ENCODE measurements at regions not wholly inside any gene's neighbourhood (a gene's known extent, or its start where the extent isn't known, plus 50 kb on each side); places are given as distances from the start of the nearest gene placed in this dataset.
"Not testable (repeated sequence)": the region's sequence is repeated elsewhere in the genome, so short reads cannot be mapped to it uniquely, and the experiment has no call there.

GRCh38 chr12:85394809-85395208 lies 114.8 kb downstream of the ALX1 start:
- DNase-seq (ENCODE audit: low read depth in 1 of 2, low spot score in 2 of 2): no peak
- no peak overlapping the region for H3K27ac ChIP-seq
- no peaks in the 10 kb centered on the region for H3K9me3 ChIP-seq (replicated peaks)
- H3K27me3 ChIP-seq (replicated peaks): no peaks in the 10 kb centered on the region
- H3K4me1 ChIP-seq (replicated peaks): no peaks in the 10 kb centered on the region
- no peak overlapping the region for H3K4me3 ChIP-seq
- no peaks in the 10 kb centered on the region for H3K36me3 ChIP-seq

- no peak for DNase-seq (ENCODE audit: low read depth in 1 of 2, low spot score in 2 of 2)
- H3K9me3 ChIP-seq (replicated peaks): no peaks in the 10 kb centered on the region
- H3K27me3 ChIP-seq (replicated peaks): no peaks in the 10 kb centered on the region
- H3K4me1 ChIP-seq (replicated peaks): no peaks in the 10 kb centered on the region
- no peaks in the 10 kb centered on the region for H3K36me3 ChIP-seq
- H3K4me3 ChIP-seq: no peak overlapping the region
- H3K27ac ChIP-seq: no peak overlapping the region
Observed at GRCh38 chr12:85405262-85405661, 125.2 kb downstream of the ALX1 start.

GRCh38 chr12:85405781-85406522 lies 125.9 kb downstream of the ALX1 start:
- H3K27me3 ChIP-seq (replicated peaks): no peaks in the 10 kb centered on the region
- H3K36me3 ChIP-seq: no peaks in the 10 kb centered on the region
- no peaks in the 10 kb centered on the region for H3K4me1 ChIP-seq (replicated peaks)
- no peaks in the 10 kb centered on the region for H3K9me3 ChIP-seq (replicated peaks)
- H3K4me3 ChIP-seq: no peak overlapping the region
- DNase-seq (ENCODE audit: low read depth in 1 of 2, low spot score in 2 of 2): no peak
- no peak overlapping the region for H3K27ac ChIP-seq

- H3K4me3 ChIP-seq: no peak overlapping the region
- H3K27ac ChIP-seq: no peak overlapping the region
- no peaks in the 10 kb centered on the region for H3K9me3 ChIP-seq (replicated peaks)
- no peaks in the 10 kb centered on the region for H3K36me3 ChIP-seq
- no peaks in the 10 kb centered on the region for H3K4me1 ChIP-seq (replicated peaks)
- DNase-seq (ENCODE audit: low read depth in 1 of 2, low spot score in 2 of 2): no peak
- no peaks in the 10 kb centered on the region for H3K27me3 ChIP-seq (replicated peaks)
Observed at GRCh38 chr12:85413266-85413665, 133.2 kb downstream of the ALX1 start.

- Histone ChIP-seq H3K27ac (no peak overlapping the region), H3K4me1 (replicated peaks) (no peaks in the 10 kb centered on the region), H3K4me3 (no peak overlapping the region), H3K36me3 (no peaks in the 10 kb centered on the region), H3K27me3 (replicated peaks) (no peaks in the 10 kb centered on the region), H3K9me3 (replicated peaks) (no peaks in the 10 kb centered on the region)
- no peak for DNase-seq (ENCODE audit: low read depth in 1 of 2, low spot score in 2 of 2)
Observed at GRCh38 chr12:85422762-85423161, 142.7 kb downstream of the ALX1 start.

- Histone ChIP-seq H3K27me3 (replicated peaks) (no peaks in the 10 kb centered on the region), H3K36me3 (no peaks in the 10 kb centered on the region), H3K4me1 (replicated peaks) (no peaks in the 10 kb centered on the region), H3K9me3 (replicated peaks) (no peaks in the 10 kb centered on the region), H3K4me3 (no peak overlapping the region), H3K27ac (no peak overlapping the region)
- no peak for DNase-seq (ENCODE audit: low read depth in 1 of 2, low spot score in 2 of 2)
Observed at GRCh38 chr12:85423947-85424346, 143.9 kb downstream of the ALX1 start.

- no peaks in the 10 kb centered on the region for H3K4me1 ChIP-seq (replicated peaks)
- no peaks in the 10 kb centered on the region for H3K36me3 ChIP-seq
- no peaks in the 10 kb centered on the region for H3K9me3 ChIP-seq (replicated peaks)
- no peak overlapping the region for H3K4me3 ChIP-seq
- H3K27ac ChIP-seq: no peak overlapping the region
- H3K27me3 ChIP-seq (replicated peaks): no peaks in the 10 kb centered on the region
- DNase-seq (ENCODE audit: low read depth in 1 of 2, low spot score in 2 of 2): no peak
Observed at GRCh38 chr12:85424581-85425348, 144.7 kb downstream of the ALX1 start.

- Histone ChIP-seq H3K4me1 (replicated peaks) (no peaks in the 10 kb centered on the region), H3K27me3 (replicated peaks) (no peaks in the 10 kb centered on the region), H3K9me3 (replicated peaks) (no peaks in the 10 kb centered on the region), H3K4me3 (no peak overlapping the region), H3K36me3 (no peaks in the 10 kb centered on the region), H3K27ac (no peak overlapping the region)
- no peak for DNase-seq (ENCODE audit: low read depth in 1 of 2, low spot score in 2 of 2)
Observed at GRCh38 chr12:85425349-85425612, 145.3 kb downstream of the ALX1 start.

- DNase-seq (ENCODE audit: low read depth in 1 of 2, low spot score in 2 of 2): no peak
- no peaks in the 10 kb centered on the region for H3K9me3 ChIP-seq (replicated peaks)
- H3K4me1 ChIP-seq (replicated peaks): no peaks in the 10 kb centered on the region
- H3K27me3 ChIP-seq (replicated peaks): no peaks in the 10 kb centered on the region
- no peaks in the 10 kb centered on the region for H3K36me3 ChIP-seq
- H3K27ac ChIP-seq: no peak overlapping the region
- no peak overlapping the region for H3K4me3 ChIP-seq
Observed at GRCh38 chr12:85425926-85426325, 145.9 kb downstream of the ALX1 start.

GRCh38 chr12:85433148-85433547 lies 153.1 kb downstream of the ALX1 start:
- H3K36me3 ChIP-seq; H3K4me3 ChIP-seq; H3K27ac ChIP-seq; H3K4me1 ChIP-seq (replicated peaks); H3K9me3 ChIP-seq (replicated peaks); H3K27me3 ChIP-seq (replicated peaks); DNase-seq (ENCODE audit: low read depth in 1 of 2, low spot score in 2 of 2): not testable (repeated sequence)

GRCh38 chr12:85440271-85440670 lies 160.3 kb downstream of the ALX1 start:
- H3K27ac ChIP-seq: no peak overlapping the region

GRCh38 chr12:85441025-85441424 lies 161.0 kb downstream of the ALX1 start:
- Histone ChIP-seq H3K9me3 (replicated peaks) (no peaks in the 10 kb centered on the region), H3K27ac (no peak overlapping the region), H3K36me3 (no peaks in the 10 kb centered on the region), H3K4me1 (replicated peaks) (no peaks in the 10 kb centered on the region), H3K27me3 (replicated peaks) (no peaks in the 10 kb centered on the region), H3K4me3 (no peak overlapping the region)
- DNase-seq (ENCODE audit: low read depth in 1 of 2, low spot score in 2 of 2): no peak

More at GRCh38 chr12:85440271-85440670, 160.3 kb downstream of the ALX1 start:
- Histone ChIP-seq H3K9me3 (replicated peaks) (no peaks in the 10 kb centered on the region), H3K4me1 (replicated peaks) (no peaks in the 10 kb centered on the region), H3K36me3 (no peaks in the 10 kb centered on the region), H3K27me3 (replicated peaks) (no peaks in the 10 kb centered on the region), H3K4me3 (no peak overlapping the region)
- DNase-seq (ENCODE audit: low read depth in 1 of 2, low spot score in 2 of 2): no peak

- H3K9me3 ChIP-seq (replicated peaks): no peaks in the 10 kb centered on the region
- no peak overlapping the region for H3K4me3 ChIP-seq
- H3K27ac ChIP-seq: no peak overlapping the region
- DNase-seq (ENCODE audit: low read depth in 1 of 2, low spot score in 2 of 2): no peak
- no peaks in the 10 kb centered on the region for H3K27me3 ChIP-seq (replicated peaks)
- H3K36me3 ChIP-seq: no peaks in the 10 kb centered on the region
- no peaks in the 10 kb centered on the region for H3K4me1 ChIP-seq (replicated peaks)
Observed at GRCh38 chr12:85441741-85442140, 161.7 kb downstream of the ALX1 start.

GRCh38 chr12:85445060-85445938 lies 165.3 kb downstream of the ALX1 start:
- no peaks in the 10 kb centered on the region for H3K27me3 ChIP-seq (replicated peaks)
- no peak overlapping the region for H3K4me3 ChIP-seq
- no peak for DNase-seq (ENCODE audit: low read depth in 1 of 2, low spot score in 2 of 2)
- H3K4me1 ChIP-seq (replicated peaks): no peaks in the 10 kb centered on the region
- H3K27ac ChIP-seq: no peak overlapping the region
- no peaks in the 10 kb centered on the region for H3K9me3 ChIP-seq (replicated peaks)
- H3K36me3 ChIP-seq: no peaks in the 10 kb centered on the region
